ENCODE measurements at regions not wholly inside any gene's neighbourhood (a gene's known extent, or its start where the extent isn't known, plus 50 kb on each side); places are given as distances from the start of the nearest gene placed in this dataset.
"Not testable (repeated sequence)": the region's sequence is repeated elsewhere in the genome, so short reads cannot be mapped to it uniquely, and the experiment has no call there.

- DNase-seq (ENCODE audit: low spot score): no peak
These were observed 364.7 kb upstream of the SASH1 start for GRCh38 chr6:147977851-147978465.

GRCh38 chr6:147979966-147980365, 362.7 kb upstream of the SASH1 start:
- no peak for DNase-seq (ENCODE audit: low spot score)

- DNase-seq (ENCODE audit: low spot score): no peak
These were observed 358.9 kb upstream of the SASH1 start for GRCh38 chr6:147983581-147984366.

GRCh38 chr6:147986846-147987245, 355.8 kb upstream of the SASH1 start:
- no peak for DNase-seq (ENCODE audit: low spot score)

GRCh38 chr6:147990159-147990558, 352.5 kb upstream of the SASH1 start:
- no peak for DNase-seq (ENCODE audit: low spot score)

GRCh38 chr6:147991961-147992360, 350.7 kb upstream of the SASH1 start:
- DNase-seq (ENCODE audit: low spot score): no peak

GRCh38 chr6:147999001-147999540, 343.6 kb upstream of the SASH1 start:
- no peak for DNase-seq (ENCODE audit: low spot score)

GRCh38 chr6:148001844-148002642, 340.6 kb upstream of the SASH1 start:
- no peak for DNase-seq (ENCODE audit: low spot score)

- DNase-seq (ENCODE audit: low spot score): no peak
These were observed 338.0 kb upstream of the SASH1 start for GRCh38 chr6:148004651-148005050.

- no peak for DNase-seq (ENCODE audit: low spot score)
These were observed 336.8 kb upstream of the SASH1 start for GRCh38 chr6:148005806-148006205.

GRCh38 chr6:148010516-148010915, 332.1 kb upstream of the SASH1 start:
- not testable (repeated sequence) for DNase-seq (ENCODE audit: low spot score)

- no peak for DNase-seq (ENCODE audit: low spot score)
These were observed 326.6 kb upstream of the SASH1 start for GRCh38 chr6:148016013-148016412.

GRCh38 chr6:148021165-148021564, 321.5 kb upstream of the SASH1 start:
- DNase-seq (ENCODE audit: low spot score): no peak

- no peak for DNase-seq (ENCODE audit: low spot score)
These were observed 320.9 kb upstream of the SASH1 start for GRCh38 chr6:148021699-148022098.

GRCh38 chr6:148022279-148022678, 320.4 kb upstream of the SASH1 start:
- not testable (repeated sequence) for DNase-seq (ENCODE audit: low spot score)

- DNase-seq (ENCODE audit: low spot score): no peak
These were observed 315.4 kb upstream of the SASH1 start for GRCh38 chr6:148027201-148027600.

GRCh38 chr6:148035806-148036390, 306.7 kb upstream of the SASH1 start:
- no peak for DNase-seq (ENCODE audit: low spot score)

GRCh38 chr6:148037496-148037895, 305.1 kb upstream of the SASH1 start:
- DNase-seq (ENCODE audit: low spot score): no peak

- no peak for DNase-seq (ENCODE audit: low spot score)
These were observed 301.1 kb upstream of the SASH1 start for GRCh38 chr6:148041546-148041945.

GRCh38 chr6:148042536-148042935, 300.1 kb upstream of the SASH1 start:
- DNase-seq (ENCODE audit: low spot score): no peak

GRCh38 chr6:148044261-148044751, 298.3 kb upstream of the SASH1 start:
- no peak for DNase-seq (ENCODE audit: low spot score)

- DNase-seq (ENCODE audit: low spot score): no peak
These were observed 297.7 kb upstream of the SASH1 start for GRCh38 chr6:148044921-148045320.

Measured in LoVo (cell line).